BE2C (cell line): ENCODE measurements at regions not wholly inside any gene's neighbourhood (a gene's known extent, or its start where the extent isn't known, plus 50 kb on each side); places are given as distances from the start of the nearest gene placed in this dataset.

Source experiments
- DNase-seq: peaks from one replicate; pipeline ENCODE4 v3.0.0-alpha.2; 2020
- H3K27me3 ChIP-seq: fragments of 250-450 bp; sonication (Bioruptor Pico); 2 replicates; pipeline ENCODE4 v1.5.1; 2020; ENCODE audit warnings: mild to moderate bottlenecking
- H3K36me3 ChIP-seq: fragments of 250-450 bp; sonication (Bioruptor Pico); 2 replicates; pipeline ENCODE4 v1.5.1; 2020; ENCODE audit warnings: mild to moderate bottlenecking
- H3K4me1 ChIP-seq: fragments of 250-450 bp; sonication (Bioruptor Pico); 2 replicates; pipeline ENCODE4 v1.5.1; 2020
- H3K4me3 ChIP-seq: 2 replicates; pipeline ENCODE4 v1.5.1; 2011; ENCODE audit warnings: low read depth, low read length
- H3K9me3 ChIP-seq: fragments of 250-450 bp; sonication (Bioruptor Pico); 2 replicates; pipeline ENCODE4 v1.5.1; 2020
- CTCF ChIP-seq: IDR thresholded peaks from 2 replicates; pipeline ENCODE4 v1.5.1; 2012; ENCODE audit warnings: mild to moderate bottlenecking, low read depth, low read length

- no peak for TF ChIP-seq CTCF
- Histone ChIP-seq H3K36me3 (no peaks in the 10 kb centered on the region), H3K27me3 (no peaks in the 10 kb centered on the region), H3K4me1 (no peaks in the 10 kb centered on the region), H3K4me3 (no peak overlapping the region), H3K9me3 (no peaks in the 10 kb centered on the region)
- no peak for DNase-seq
Measured at GRCh38 chr11:22079133-22079872, 113.6 kb upstream of the ANO5 start.

- TF ChIP-seq CTCF, result no peak
- H3K4me3 ChIP-seq, result no peak overlapping the region
- H3K36me3 ChIP-seq, result no peaks in the 10 kb centered on the region
- H3K4me1 ChIP-seq, result no peaks in the 10 kb centered on the region
- H3K9me3 ChIP-seq, result no peaks in the 10 kb centered on the region
- no peaks in the 10 kb centered on the region for H3K27me3 ChIP-seq
- DNase-seq, result no peak
Measured at GRCh38 chr11:22082178-22082577, 110.7 kb upstream of the ANO5 start.

- H3K9me3 ChIP-seq, result no peaks in the 10 kb centered on the region
- no peak for TF ChIP-seq CTCF
- no peaks in the 10 kb centered on the region for H3K27me3 ChIP-seq
- no peak for DNase-seq
- no peaks in the 10 kb centered on the region for H3K4me1 ChIP-seq
- H3K36me3 ChIP-seq, result no peaks in the 10 kb centered on the region
- no peak overlapping the region for H3K4me3 ChIP-seq
Measured at GRCh38 chr11:22082788-22083187, 110.1 kb upstream of the ANO5 start.

- DNase-seq, result no peak
- Histone ChIP-seq H3K27me3 (no peaks in the 10 kb centered on the region), H3K4me1 (no peaks in the 10 kb centered on the region), H3K36me3 (no peaks in the 10 kb centered on the region), H3K9me3 (no peaks in the 10 kb centered on the region), H3K4me3 (no peak overlapping the region)
- TF ChIP-seq CTCF, result no peak
Measured at GRCh38 chr11:22084056-22084455, 108.8 kb upstream of the ANO5 start.

- no peaks in the 10 kb centered on the region for H3K9me3 ChIP-seq
- H3K4me1 ChIP-seq, result no peaks in the 10 kb centered on the region
- TF ChIP-seq CTCF, result no peak
- H3K4me3 ChIP-seq, result no peak overlapping the region
- H3K27me3 ChIP-seq, result no peaks in the 10 kb centered on the region
- no peak for DNase-seq
- H3K36me3 ChIP-seq, result no peaks in the 10 kb centered on the region
Measured at GRCh38 chr11:22084564-22084963, 108.3 kb upstream of the ANO5 start.

GRCh38 chr11:22089609-22090008 lies 103.3 kb upstream of the ANO5 start:
- no peak for DNase-seq
- Histone ChIP-seq H3K4me1 (no peaks in the 10 kb centered on the region), H3K4me3 (no peak overlapping the region), H3K27me3 (no peaks in the 10 kb centered on the region), H3K36me3 (no peaks in the 10 kb centered on the region), H3K9me3 (no peaks in the 10 kb centered on the region)
- no peak for TF ChIP-seq CTCF
